HAP-1 (cell line): ENCODE measurements at regions not wholly inside any gene's neighbourhood (a gene's known extent, or its start where the extent isn't known, plus 50 kb on each side); places are given as distances from the start of the nearest gene placed in this dataset.
"Not testable (repeated sequence)": the region's sequence is repeated elsewhere in the genome, so short reads cannot be mapped to it uniquely, and the experiment has no call there.

Experiments
- DNase-seq, 2 experiments: peaks; one replicate each; pipeline ENCODE4 v3.0.0-alpha.2; 2016 to 2020; ENCODE audit warnings: low spot score in 2 of 2
- H3K27me3 ChIP-seq: fragments of 250-450 bp; sonication (Bioruptor Pico); 2 replicates; pipeline ENCODE4 v1.5.1; 2020; ENCODE audit warnings: low read depth, mild to moderate bottlenecking, moderate library complexity
- H3K36me3 ChIP-seq: fragments of 250-450 bp; sonication (Bioruptor Pico); replicated peaks from 2 replicates; pipeline ENCODE4 v1.5.1; 2020; ENCODE audit warnings: mild to moderate bottlenecking
- H3K4me1 ChIP-seq: fragments of 250-450 bp; sonication (Bioruptor Pico); 2 replicates; pipeline ENCODE4 v1.5.1; 2020; ENCODE audit warnings: mild to moderate bottlenecking
- H3K4me3 ChIP-seq: fragments of 250-450 bp; sonication (Bioruptor Pico); 2 replicates; pipeline ENCODE4 v1.5.1; 2020; ENCODE audit warnings: mild to moderate bottlenecking, moderate library complexity
- H3K9me3 ChIP-seq: fragments of 250-450 bp; sonication (Bioruptor Pico); 2 replicates; pipeline ENCODE4 v1.5.1; 2020; ENCODE audit warnings: mild to moderate bottlenecking, moderate library complexity
- in situ Hi-C: fragments of 300-500 bp; cut with MboI; formaldehyde crosslinking; loops from 3 replicates; pipeline ENCODE4 v1.14.3; 2020; ENCODE audit warnings: low sequenced_read_pairs, inconsistent platforms, mixed read lengths

DNA sequence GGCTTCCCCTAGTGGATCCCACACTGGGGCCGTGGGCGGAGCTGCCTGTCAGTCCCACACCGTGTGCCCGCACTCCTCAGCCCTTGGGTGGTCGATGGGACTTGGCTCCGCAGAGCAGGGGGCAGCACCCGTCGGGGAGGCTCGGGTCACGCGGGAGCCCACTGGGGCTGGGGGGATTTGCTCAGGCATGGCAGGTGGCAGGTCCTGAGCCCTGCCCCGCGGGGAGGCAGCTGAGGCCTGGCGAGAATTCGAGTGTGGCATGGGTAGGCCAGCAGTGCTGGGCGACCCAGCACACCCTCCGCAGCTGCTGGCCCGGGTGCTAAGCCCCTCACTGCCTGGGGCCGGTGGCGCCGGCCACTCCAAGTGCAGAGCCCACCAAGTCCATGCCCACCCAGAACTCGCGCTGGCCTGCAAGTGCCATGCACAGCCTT, 481.7 kb upstream of the PRR20A start:
- no peak for DNase-seq
- H3K9me3 ChIP-seq: no peaks in the 10 kb centered on the region
- H3K4me1 ChIP-seq: no peaks in the 10 kb centered on the region
- in situ Hi-C loops: no loop called here
- no peak overlapping the region for H3K4me3 ChIP-seq
- H3K36me3 ChIP-seq: no peaks in the 10 kb centered on the region
- H3K27me3 ChIP-seq: no peaks in the 10 kb centered on the region

DNA sequence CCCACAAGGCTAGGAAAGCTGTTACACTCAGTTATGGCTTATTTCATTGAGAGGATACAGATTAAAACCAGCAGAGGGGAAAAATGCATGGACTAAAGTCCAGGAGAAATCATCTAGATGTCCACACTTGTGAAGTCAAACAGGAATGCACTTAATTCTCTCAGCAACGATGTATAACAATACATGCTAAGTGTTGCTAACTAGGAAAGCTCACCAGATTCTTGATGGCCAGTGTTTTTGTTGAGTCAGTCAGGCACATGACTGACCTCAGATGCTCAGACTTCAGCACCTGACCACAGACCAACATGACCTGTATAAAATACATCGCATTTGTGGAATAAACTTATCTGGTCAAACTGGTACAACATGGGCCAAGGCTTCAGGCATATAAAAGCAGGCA, 470.2 kb upstream of the PRR20A start:
- H3K36me3 ChIP-seq: no peaks in the 10 kb centered on the region
- no peaks in the 10 kb centered on the region for H3K4me1 ChIP-seq
- no peaks in the 10 kb centered on the region for H3K27me3 ChIP-seq
- no peak for DNase-seq
- H3K4me3 ChIP-seq: no peak overlapping the region
- in situ Hi-C loops: no loop called here
- no peaks in the 10 kb centered on the region for H3K9me3 ChIP-seq

DNA sequence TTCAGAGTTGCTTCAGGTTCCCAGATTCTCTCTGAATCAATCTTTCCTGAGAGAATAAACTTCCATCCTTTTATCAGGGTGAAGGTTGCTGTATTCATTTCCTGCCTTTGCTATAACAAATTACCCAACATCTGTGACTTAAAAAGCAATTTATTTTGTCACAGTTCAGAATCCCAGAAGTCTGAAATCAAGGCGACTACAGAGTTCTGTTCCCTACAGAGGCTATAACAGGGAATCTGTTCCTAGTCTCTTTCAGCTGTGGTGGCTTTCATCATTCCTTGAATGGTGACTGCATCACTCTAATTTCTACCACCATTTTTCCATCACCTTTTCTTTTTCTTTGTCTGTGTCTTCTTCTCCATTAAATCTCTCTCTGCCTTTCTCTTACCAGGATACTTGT, 459.3 kb upstream of the PRR20A start:
- Histone ChIP-seq H3K36me3 (no peaks in the 10 kb centered on the region), H3K4me1 (no peaks in the 10 kb centered on the region), H3K9me3 (no peaks in the 10 kb centered on the region), H3K4me3 (no peak overlapping the region), H3K27me3 (no peaks in the 10 kb centered on the region; the same call in 1 of the 2 replicates)
- in situ Hi-C loops: no loop called here
- no peak for DNase-seq

DNA sequence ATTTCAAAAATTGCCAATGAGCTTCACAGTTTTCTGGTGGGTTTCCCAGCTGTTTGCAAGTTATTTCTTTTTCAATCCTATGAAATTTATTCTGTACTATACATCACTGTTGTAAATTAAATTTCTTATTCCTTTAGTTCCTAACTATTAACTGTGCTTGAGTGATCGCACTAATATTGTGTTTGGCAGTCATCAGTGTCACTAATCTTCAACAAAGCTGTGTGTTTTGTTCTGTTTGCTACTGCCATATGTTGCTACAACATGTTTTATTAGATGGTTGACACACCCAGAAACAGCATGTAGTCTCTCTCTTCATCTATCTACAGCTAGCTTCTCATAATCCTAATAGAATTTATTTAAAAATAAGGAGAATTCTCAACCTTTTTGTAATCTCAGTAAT, 453.6 kb upstream of the PRR20A start:
- no peak overlapping the region for H3K4me3 ChIP-seq
- no peak for DNase-seq
- in situ Hi-C loops: no loop called here

DNA sequence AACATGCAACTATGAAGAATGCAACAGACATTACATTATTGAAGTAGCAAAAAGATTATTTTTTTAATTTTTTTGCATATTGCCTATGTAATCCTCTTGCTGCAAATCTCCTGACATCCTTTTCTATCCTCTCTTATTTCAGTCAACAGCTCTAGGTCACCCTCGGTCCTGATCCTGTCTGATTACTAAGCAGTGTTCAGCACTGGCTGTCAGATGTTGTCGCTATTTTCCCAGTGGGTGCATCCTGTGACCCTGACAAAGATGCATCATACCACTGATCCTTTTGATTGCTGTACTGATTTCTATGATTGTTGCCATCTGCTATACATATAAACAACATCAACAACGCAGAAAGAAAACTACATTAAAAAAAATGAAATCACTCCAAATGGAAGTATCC, 443.7 kb upstream of the PRR20A start:
- Histone ChIP-seq H3K4me3 (no peak overlapping the region), H3K4me1 (no peaks in the 10 kb centered on the region), H3K9me3 (no peaks in the 10 kb centered on the region), H3K36me3 (no peaks in the 10 kb centered on the region), H3K27me3 (no peaks in the 10 kb centered on the region)
- DNase-seq: no peak
- in situ Hi-C loops: no loop called here

More for the DNA sequence above, 453.6 kb upstream of the PRR20A start:
- H3K36me3 ChIP-seq: no peaks in the 10 kb centered on the region
- H3K9me3 ChIP-seq: no peaks in the 10 kb centered on the region
- no peaks in the 10 kb centered on the region for H3K4me1 ChIP-seq
- no peaks in the 10 kb centered on the region; the same call in 1 of the 2 replicates for H3K27me3 ChIP-seq

DNA sequence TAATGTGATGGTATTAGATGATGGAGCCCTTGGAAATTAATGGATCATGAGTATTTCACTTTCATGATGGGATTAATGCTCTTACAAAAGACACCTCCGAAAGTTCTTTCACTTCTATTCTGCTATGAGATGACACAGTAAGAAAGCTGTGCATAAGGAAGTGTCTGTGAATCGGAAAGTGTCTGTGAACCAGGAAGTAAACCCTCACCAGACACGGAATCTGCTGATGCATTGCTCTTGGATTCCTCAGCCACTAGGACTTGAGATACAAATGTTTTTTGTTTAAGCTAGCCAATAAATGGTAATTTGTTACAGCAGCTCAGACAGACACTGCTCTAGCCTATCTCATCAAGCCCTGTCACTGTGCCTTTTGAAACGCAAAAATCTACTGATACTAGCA, 440.4 kb upstream of the PRR20A start:
- no peak for DNase-seq
- Histone ChIP-seq H3K36me3 (no peaks in the 10 kb centered on the region), H3K9me3 (no peaks in the 10 kb centered on the region), H3K4me1 (no peaks in the 10 kb centered on the region), H3K27me3 (no peaks in the 10 kb centered on the region), H3K4me3 (no peak overlapping the region)
- in situ Hi-C loops: no loop called here

DNA sequence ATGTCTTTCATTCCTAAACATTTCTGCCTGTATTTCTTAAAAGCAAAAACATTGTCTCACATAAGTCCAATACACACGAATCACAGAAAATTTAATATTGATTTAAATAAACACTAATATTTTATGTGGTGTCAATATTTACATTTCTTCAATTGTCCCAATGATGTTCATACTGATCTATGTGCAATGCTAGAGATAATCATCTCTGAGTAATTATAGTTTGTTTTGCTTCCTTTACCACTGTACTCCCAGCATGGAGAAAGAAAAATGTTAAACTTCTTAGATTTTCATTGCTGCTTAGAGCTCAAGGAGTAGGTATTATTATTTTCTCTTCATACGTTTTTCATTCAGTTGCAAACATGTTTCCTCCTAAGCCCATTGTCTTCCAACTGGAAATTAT, 434.2 kb upstream of the PRR20A start:
- H3K27me3 ChIP-seq: no peaks in the 10 kb centered on the region
- DNase-seq: no peak
- no peaks in the 10 kb centered on the region for H3K4me1 ChIP-seq
- in situ Hi-C loops: no loop called here
- H3K36me3 ChIP-seq: no peaks in the 10 kb centered on the region
- H3K9me3 ChIP-seq: no peaks in the 10 kb centered on the region
- no peak overlapping the region for H3K4me3 ChIP-seq

DNA sequence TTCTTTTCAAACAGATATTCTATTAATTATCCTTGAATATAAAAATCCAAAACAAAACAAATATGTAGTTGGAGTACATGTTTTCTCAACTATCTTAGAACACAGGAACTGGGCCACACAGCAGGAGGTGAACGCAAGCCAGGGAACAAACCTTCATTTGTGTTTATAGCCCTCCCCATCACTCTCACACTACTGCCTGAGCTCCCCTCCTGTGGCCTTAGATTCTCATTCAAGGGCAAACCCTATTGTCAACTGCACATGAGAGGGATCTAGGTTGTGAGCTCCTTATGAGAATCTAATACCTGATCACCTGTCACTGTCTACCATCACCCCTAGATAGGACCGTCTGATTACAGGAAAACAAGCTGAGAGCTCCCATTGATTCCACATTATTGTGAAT, 427.1 kb upstream of the PRR20A start:
- Histone ChIP-seq H3K9me3 (no peaks in the 10 kb centered on the region), H3K36me3 (no peaks in the 10 kb centered on the region), H3K27me3 (no peaks in the 10 kb centered on the region), H3K4me3 (no peak overlapping the region), H3K4me1 (no peaks in the 10 kb centered on the region)
- in situ Hi-C loops: no loop called here
- no peak for DNase-seq

DNA sequence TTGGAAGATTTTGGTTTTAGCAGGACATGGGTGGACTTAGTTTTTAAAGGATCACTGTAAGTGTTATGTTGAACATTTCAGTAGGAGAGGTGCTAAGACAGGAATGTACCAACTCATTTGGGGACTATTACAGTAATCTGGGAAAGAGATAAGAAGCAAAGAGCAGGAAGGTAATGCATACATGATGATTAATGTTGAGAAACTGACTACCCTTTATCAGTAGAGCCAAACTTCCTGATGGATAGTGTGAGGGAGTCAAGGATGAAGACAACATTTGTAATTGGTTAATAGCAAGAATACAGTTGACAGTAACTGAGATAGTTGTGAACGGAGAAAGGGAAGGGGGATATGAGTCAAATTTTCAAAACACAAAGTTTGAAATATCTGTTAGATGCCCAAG, 421.9 kb upstream of the PRR20A start:
- no peaks in the 10 kb centered on the region for H3K9me3 ChIP-seq
- in situ Hi-C loops: no loop called here
- no peak for DNase-seq
- no peaks in the 10 kb centered on the region for H3K36me3 ChIP-seq
- no peak overlapping the region for H3K4me3 ChIP-seq
- no peaks in the 10 kb centered on the region for H3K27me3 ChIP-seq
- no peaks in the 10 kb centered on the region for H3K4me1 ChIP-seq

DNA sequence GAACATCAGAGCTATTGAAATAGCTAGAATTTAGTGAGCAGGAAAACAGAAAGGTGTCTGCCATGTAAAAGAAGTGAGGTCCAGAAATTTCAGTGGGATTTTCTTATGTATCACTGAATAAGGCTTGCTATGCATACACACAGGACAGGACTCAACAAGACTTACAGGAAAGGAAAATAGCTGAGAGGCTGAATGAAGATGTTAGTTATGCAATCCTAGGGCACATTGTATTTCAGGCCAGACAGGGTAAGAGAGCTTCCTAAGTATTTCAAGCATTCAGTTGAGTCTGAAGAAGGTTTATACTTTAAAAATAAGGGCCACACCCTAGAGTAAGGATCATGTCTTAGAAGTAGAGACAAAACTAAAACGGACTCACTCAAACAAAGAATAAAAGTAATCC, 419.9 kb upstream of the PRR20A start:
- in situ Hi-C loops: no loop called here
- DNase-seq: no peak
- H3K4me1 ChIP-seq: no peaks in the 10 kb centered on the region

DNA sequence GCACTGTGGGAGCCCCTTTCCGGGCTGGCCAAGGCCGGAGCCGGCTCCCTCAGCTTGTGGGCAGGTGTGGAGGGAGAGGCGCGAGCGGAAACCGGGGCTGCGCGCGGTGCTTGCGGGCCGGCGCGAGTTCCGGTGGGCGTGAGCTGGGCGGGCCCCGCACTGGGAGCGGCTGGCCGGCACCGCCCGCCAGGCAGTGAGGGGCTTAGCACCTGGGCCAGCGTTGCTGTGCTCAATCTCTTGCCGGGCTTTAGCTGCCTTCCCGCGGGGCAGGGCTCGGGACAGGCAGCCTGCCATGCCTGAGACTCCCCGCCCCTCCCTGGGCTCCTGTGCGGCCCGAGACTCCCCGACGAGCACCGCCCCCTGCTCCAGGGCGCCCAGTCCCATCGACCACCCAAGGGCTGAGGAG, 405.2 kb upstream of the PRR20A start:
- Histone ChIP-seq H3K9me3 (no peaks in the 10 kb centered on the region), H3K4me3 (no peak overlapping the region), H3K36me3 (no peaks in the 10 kb centered on the region), H3K27me3 (no peaks in the 10 kb centered on the region), H3K4me1 (no peaks in the 10 kb centered on the region)
- in situ Hi-C loops: no loop called here
- DNase-seq: no peak

More for the DNA sequence above, 419.9 kb upstream of the PRR20A start:
- Histone ChIP-seq H3K9me3 (no peaks in the 10 kb centered on the region), H3K27me3 (no peaks in the 10 kb centered on the region), H3K4me3 (no peak overlapping the region), H3K36me3 (no peaks in the 10 kb centered on the region)

DNA sequence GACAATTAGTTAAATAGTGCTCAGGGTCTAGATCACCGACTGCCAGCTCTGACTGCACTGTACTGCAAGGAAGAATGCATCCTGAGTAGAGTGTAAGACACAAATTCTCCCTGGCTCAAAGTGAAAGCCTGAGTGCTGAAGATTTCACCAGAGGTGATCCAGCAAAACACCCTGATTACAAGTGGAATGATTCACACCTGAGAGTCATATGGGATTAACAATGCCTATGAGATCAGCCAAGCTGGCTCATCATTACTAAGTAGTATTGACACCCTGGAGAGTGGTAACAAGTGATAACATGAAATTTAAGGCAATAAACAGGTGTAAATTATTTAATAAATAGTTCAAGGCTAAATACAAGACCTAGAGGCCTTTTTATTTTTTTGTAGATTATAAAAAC, 403.8 kb upstream of the PRR20A start:
- no peak for DNase-seq
- no peaks in the 10 kb centered on the region for H3K36me3 ChIP-seq
- no peak overlapping the region for H3K4me3 ChIP-seq
- no peaks in the 10 kb centered on the region for H3K9me3 ChIP-seq
- H3K27me3 ChIP-seq: no peaks in the 10 kb centered on the region
- in situ Hi-C loops: no loop called here
- no peaks in the 10 kb centered on the region for H3K4me1 ChIP-seq

DNA sequence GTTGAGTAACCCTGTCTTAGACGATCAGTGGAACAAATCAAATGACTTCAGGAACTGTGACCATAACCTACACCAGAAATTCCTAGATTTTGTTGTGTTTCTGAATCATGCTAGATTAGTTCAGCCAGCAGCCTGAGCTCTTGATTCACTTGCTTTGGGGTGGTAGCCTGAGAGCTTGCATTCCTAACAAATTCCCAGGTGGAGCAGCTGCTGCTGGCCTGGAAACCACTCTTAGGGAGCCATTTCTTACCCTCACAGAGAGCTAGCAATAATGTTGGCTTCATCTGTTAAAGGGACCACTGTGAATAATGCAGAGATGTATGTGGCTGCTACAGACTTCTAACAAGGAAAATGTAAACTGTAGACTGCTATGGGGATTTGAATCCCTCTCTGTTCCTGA, 388.1 kb upstream of the PRR20A start:
- no peaks in the 10 kb centered on the region for H3K4me1 ChIP-seq
- no peak overlapping the region for H3K4me3 ChIP-seq
- H3K9me3 ChIP-seq: no peaks in the 10 kb centered on the region
- no peak for DNase-seq
- H3K27me3 ChIP-seq: no peaks in the 10 kb centered on the region
- no peaks in the 10 kb centered on the region for H3K36me3 ChIP-seq
- in situ Hi-C loops: no loop called here

DNA sequence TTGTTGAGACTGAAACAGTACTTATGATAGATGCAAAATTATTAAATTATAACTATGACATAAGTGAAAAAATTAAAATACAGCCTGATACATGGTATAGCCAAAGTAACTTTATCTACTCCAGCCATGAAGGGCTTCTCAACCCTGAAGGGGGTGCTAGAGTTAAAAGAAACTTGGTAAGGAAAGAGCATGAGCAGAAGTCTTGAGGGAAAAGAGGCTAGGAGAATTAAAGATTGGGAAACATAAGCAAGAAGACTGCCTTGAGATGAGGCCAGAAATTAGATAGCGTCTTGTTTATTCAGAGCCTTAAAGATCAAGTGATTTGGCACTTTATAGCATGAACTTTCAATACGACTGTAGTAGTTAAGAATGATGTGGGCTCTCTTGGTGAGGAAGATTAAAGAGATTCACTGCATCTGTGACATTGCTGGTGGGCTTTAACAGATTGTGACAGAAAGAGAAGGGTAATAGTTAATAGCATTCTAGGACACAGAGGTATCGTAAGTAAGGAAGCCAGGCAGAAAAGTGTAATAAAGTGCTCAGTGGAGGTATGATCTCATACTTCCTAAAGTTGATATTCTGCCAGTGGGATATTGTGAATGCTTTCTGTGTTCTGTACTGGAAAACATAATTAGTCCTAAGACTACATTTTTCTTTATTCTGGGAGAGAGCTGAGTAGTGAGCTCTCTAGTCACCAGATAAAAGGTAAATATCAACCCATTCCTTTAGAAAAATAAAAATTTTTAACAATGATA, 385.4 kb upstream of the PRR20A start:
- no peak overlapping the region for H3K4me3 ChIP-seq
- no peaks in the 10 kb centered on the region for H3K4me1 ChIP-seq
- no peaks in the 10 kb centered on the region for H3K9me3 ChIP-seq
- no peaks in the 10 kb centered on the region for H3K27me3 ChIP-seq
- DNase-seq: no peak
- in situ Hi-C loops: no loop called here
- H3K36me3 ChIP-seq: no peaks in the 10 kb centered on the region

DNA sequence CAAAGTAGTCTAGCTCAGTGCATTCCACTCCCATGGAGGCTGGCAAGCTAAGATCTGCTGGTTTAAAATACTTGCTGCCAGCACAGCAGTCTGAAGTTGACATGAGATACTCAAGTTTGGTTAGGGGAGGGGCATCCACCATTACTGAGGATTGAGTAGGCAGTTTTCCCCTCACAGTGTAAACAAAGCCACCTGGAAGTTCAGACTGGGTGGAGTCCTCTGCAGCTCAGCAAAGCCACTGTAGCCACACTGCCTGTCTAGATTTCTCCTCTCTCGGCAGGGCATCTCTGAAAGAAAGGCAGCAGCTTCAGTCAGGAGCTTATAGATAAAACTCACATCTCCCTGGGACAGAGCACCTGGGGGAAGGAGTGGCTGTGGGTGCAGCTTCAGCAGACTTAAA, 377.4 kb upstream of the PRR20A start:
- H3K4me1 ChIP-seq, H3K36me3 ChIP-seq, H3K9me3 ChIP-seq, H3K4me3 ChIP-seq, DNase-seq, H3K27me3 ChIP-seq, in situ Hi-C loops: not testable (repeated sequence)
